Glutamatergic neuron (in vitro differentiated cells): ENCODE measurements at regions not wholly inside any gene's neighbourhood (a gene's known extent, or its start where the extent isn't known, plus 50 kb on each side); places are given as distances from the start of the nearest gene placed in this dataset.

ENCODE experiments used
- DNase-seq: peaks from one replicate; pipeline ENCODE4 v3.0.0; 2022
- H3K27ac Mint-ChIP-seq: one replicate; pipeline ENCODE4 v1.8.0; 2020; ENCODE audit warnings: mild to moderate bottlenecking, mixed read lengths, inconsistent platforms; ENCODE audit not compliant: unreplicated experiment
- H3K27me3 Mint-ChIP-seq: one replicate; pipeline ENCODE4 v1.8.0; 2020; ENCODE audit warnings: mild to moderate bottlenecking, moderate library complexity, mixed read lengths, inconsistent platforms; ENCODE audit not compliant: unreplicated experiment
- H3K36me3 Mint-ChIP-seq: one replicate; pipeline ENCODE4 v1.8.0; 2020; ENCODE audit warnings: mild to moderate bottlenecking, mixed read lengths, inconsistent platforms; ENCODE audit not compliant: unreplicated experiment
- H3K4me1 Mint-ChIP-seq: one replicate; pipeline ENCODE4 v1.8.0; 2020; ENCODE audit warnings: mild to moderate bottlenecking, low read depth, mixed read lengths, inconsistent platforms; ENCODE audit not compliant: unreplicated experiment
- H3K4me3 Mint-ChIP-seq: one replicate; pipeline ENCODE4 v1.8.0; 2020; ENCODE audit warnings: mild to moderate bottlenecking, mixed read lengths, inconsistent platforms; ENCODE audit not compliant: unreplicated experiment
- H3K9me3 Mint-ChIP-seq: one replicate; pipeline ENCODE4 v1.8.0; 2020; ENCODE audit warnings: mild to moderate bottlenecking, moderate library complexity, mixed read lengths, inconsistent platforms; ENCODE audit not compliant: unreplicated experiment
- CTCF ChIP-seq: fragments of 200-600 bp; sonication (generic); IDR thresholded peaks from one replicate; pipeline ENCODE4 v1.5.0; 2021; ENCODE audit not compliant: partially characterized antibody, unreplicated experiment

DNA sequence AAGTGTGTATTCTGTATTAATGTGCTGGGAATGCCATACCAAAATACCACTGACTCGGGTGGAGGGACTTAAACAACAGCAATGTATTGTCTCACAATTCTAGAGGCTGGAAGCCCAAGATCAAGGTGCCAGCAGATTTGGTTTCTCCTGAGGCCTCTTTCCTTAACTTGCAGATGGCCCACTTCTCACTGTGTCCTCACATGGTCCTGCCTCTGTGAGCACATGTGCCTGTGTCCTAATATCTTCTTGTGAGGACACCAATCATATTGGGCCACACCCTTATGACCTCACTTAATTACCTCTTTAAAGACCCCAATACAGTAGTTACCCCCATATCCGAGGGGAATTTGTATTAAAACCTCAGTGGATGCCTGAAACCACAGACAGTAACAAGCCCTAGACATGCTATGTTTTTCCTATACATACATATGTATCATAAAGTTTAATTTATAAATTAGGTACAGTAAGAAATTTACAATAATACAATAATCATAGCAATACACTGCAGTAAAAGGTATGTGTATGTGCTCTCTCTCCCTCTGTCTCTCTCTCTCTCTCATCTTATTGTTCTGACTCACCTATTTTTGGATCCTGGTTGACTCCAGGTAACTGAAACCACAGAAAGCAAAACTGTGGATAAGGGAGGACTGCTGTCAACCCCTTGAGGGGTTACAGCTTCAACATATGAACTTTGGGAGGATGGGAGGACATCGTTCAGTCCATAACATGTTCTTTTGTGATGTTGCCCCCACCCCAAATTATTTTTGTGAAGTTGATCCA, 174.3 kb downstream of the IRS2 start:
- no peak for DNase-seq
- TF ChIP-seq CTCF = no peak
- no peak overlapping the region for H3K4me3 Mint-ChIP-seq
- H3K4me1 Mint-ChIP-seq = no peaks in the 10 kb centered on the region
- no peaks in the 10 kb centered on the region for H3K36me3 Mint-ChIP-seq
- H3K27ac Mint-ChIP-seq = no peak overlapping the region
- H3K9me3 Mint-ChIP-seq = no peaks in the 10 kb centered on the region
- H3K27me3 Mint-ChIP-seq = no peaks in the 10 kb centered on the region

- H3K9me3 Mint-ChIP-seq = no peaks in the 10 kb centered on the region
- H3K27ac Mint-ChIP-seq = no peak overlapping the region
- no peak overlapping the region for H3K4me3 Mint-ChIP-seq
- DNase-seq = no peak
- H3K4me1 Mint-ChIP-seq = no peaks in the 10 kb centered on the region
- no peak for TF ChIP-seq CTCF
- H3K27me3 Mint-ChIP-seq = no peaks in the 10 kb centered on the region
- H3K36me3 Mint-ChIP-seq = peaks cover 4% of the 10 kb centered on the region
Measured at GRCh38 chr13:109610517-109610916, 175.9 kb downstream of the IRS2 start.

DNA sequence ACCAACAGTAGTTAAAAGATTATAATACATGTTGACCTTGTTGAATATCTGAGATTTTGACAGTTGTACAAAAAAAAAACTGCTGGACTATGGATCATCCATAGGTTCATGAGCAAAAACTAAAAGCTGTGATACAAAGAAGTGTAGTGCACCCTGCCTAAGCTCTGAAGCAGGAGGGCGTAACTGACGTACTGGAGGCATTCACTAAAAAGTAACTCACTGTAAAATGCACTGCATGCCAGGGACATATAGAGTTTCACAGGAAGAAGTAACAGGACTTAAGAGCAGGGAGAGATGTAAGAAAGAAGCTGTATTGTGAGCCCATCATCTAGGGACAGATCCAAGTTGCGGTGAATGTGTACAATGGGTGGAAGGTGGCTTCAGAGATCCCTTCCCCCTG, 177.9 kb downstream of the IRS2 start:
- H3K36me3 Mint-ChIP-seq = peaks cover 4% of the 10 kb centered on the region
- no peak for TF ChIP-seq CTCF
- H3K9me3 Mint-ChIP-seq = no peaks in the 10 kb centered on the region
- H3K27me3 Mint-ChIP-seq = no peaks in the 10 kb centered on the region
- H3K4me1 Mint-ChIP-seq = no peaks in the 10 kb centered on the region
- H3K27ac Mint-ChIP-seq = no peak overlapping the region
- H3K4me3 Mint-ChIP-seq = peak overlapping the region; percentile 12
- DNase-seq = no peak

DNA sequence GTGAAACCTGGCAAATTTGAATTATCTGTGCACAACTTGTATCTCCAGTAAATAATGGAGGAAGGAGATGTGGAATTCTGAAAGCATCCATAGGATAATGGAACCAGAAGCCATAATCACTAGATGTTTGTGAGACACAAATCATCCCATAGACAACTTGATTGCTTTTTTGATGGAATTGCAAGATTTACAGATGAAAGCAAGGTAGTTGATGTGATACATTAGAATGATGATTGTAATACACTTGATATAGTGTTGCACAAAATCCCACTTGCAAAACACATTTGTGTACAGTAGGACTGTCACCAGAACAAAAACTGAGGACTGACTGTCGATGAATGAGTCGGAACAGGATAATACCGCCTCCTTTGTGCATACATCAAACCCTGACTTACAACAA, 178.3 kb downstream of the IRS2 start:
- H3K27me3 Mint-ChIP-seq = no peaks in the 10 kb centered on the region
- no peak for TF ChIP-seq CTCF
- peaks cover 4% of the 10 kb centered on the region for H3K36me3 Mint-ChIP-seq
- no peak overlapping the region for H3K4me3 Mint-ChIP-seq
- H3K9me3 Mint-ChIP-seq = no peaks in the 10 kb centered on the region
- DNase-seq = no peak
- H3K27ac Mint-ChIP-seq = no peak overlapping the region
- H3K4me1 Mint-ChIP-seq = no peaks in the 10 kb centered on the region

DNA sequence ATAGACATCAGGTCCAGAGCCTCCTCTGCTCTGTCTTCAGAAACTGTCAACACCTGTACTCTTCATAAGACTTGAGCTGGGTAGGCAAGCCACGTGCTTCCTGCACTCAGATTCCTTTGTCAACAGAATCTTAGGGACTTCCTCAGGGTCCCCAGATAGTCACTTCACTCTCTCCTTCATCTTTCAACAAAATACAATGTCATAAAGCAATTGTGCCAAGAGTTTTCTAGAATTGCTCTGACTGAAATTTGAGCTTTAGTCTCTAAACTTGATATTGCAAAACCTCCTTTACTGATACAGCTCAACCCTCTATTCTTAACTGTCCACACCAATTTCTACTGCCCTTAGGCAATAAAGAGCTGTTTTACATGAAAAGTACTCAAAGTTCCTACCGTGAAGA, 179.9 kb downstream of the IRS2 start:
- Mint-ChIP-seq H3K27me3 (no peaks in the 10 kb centered on the region), H3K4me3 (no peak overlapping the region), H3K4me1 (no peaks in the 10 kb centered on the region), H3K9me3 (no peaks in the 10 kb centered on the region), H3K36me3 (peaks cover 4% of the 10 kb centered on the region), H3K27ac (no peak overlapping the region)
- DNase-seq = no peak
- no peak for TF ChIP-seq CTCF
